SK-N-DZ (cell line): ENCODE measurements at regions not wholly inside any gene's neighbourhood (a gene's known extent, or its start where the extent isn't known, plus 50 kb on each side); places are given as distances from the start of the nearest gene placed in this dataset.
A peak's percentile ranks its signal among the peaks of the same experiment; 100 is the strongest.

Experiments
- DNase-seq: peaks from one replicate; pipeline ENCODE4 v3.0.0-alpha.2; 2015; ENCODE audit warnings: low spot score

DNA sequence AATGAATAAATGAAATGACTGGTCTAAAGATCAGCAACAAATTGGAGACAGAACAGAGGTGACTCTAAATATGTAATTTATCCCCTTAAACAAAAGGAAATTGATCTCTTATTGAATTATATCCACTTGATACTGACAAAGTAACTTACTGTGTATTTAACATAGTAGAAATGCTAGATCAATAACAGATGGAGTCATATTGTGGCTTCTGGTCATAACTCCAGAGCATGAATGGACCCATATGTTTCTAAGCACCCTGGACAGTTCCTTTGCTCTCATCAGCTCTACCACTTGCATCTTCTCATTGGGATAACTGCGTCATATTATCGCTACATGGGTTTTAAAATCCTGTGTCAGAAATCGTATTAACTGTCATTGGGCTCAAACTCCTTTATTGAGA, 222.3 kb downstream of the ETS1 start:
- no peak for DNase-seq

DNA sequence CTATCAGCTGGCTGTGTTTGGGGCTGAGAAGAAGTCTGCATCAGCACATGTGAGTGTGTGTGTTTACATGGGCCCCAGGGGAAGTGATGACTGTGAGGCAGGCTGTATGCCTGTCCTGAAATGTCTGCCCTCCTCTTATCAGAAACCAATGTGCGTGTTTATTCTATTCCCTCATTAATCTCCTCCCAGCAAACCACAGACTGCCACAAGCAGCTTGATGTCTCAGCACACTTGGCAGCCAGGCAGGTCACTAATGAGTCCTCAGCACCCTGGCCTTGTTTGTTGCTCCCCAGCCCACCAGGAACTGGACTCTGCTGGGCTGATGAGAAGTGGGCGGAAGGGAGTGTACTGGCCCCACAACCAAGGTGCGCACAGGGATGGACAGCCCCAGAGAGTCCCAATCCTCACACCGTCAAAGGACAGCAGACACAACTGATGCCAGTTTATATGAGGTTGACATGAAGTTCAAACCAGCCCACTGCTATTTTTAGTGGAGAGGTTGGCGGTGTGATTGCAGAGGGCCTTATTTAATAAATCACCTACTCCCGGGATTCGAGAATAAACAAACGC, 225.8 kb downstream of the ETS1 start:
- DNase-seq, result no peak

DNA sequence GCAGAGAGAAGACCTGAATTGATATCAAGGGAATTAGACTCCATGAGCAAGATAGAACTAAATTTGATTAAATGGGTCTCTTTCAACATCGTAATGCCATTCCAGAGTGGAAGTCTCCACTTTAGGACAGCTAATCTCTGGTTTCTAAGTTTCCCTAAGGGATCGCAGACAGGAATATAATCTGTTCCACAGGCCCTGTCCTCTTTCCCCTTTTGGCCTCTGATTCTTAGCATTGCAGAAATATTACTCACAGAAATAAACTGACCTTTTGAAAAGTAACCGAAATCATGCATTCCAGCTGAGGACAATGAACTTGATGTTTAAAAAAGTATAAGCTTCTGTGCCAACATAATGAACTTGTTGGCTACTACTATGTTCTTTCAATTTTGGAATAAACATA, 227.8 kb downstream of the ETS1 start:
- DNase-seq, result no peak

DNA sequence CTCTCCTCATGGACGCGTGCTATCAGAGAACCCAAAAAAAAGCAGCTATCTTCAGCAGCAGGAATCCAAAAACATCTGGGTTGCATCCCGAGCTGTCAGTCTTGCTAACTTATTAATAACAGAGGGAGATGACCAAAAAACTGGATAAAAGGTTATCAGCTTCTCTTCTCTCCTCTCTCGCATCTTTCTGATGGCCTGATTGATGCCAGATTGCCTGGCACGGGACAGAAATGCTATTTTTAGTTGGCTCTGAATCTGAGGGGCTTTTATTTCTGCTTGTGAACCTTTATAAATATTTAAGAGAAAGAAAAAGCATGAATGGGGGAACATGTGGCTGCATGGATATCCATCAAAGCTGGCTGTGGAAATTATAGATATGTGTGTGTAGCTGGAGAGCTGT, 230.3 kb downstream of the ETS1 start:
- DNase-seq, result no peak

DNA sequence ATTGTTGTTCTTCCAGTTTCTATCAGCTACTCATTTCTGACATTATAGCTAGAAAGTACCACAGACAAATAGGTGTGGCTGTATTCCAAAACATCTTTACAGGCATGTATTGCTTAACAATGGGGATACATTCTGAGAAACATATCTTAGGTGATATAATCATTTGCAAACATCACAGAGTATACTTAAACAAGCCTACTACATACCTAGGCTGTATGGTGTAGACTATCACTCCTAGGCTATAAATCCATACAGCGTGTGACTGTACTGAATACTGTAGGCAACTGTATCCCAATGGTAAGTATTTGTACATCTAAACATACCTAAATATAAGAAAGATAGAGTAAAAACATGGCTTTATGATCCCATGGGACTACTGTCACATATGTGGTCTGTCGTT, 231.8 kb downstream of the ETS1 start:
- no peak for DNase-seq

DNA sequence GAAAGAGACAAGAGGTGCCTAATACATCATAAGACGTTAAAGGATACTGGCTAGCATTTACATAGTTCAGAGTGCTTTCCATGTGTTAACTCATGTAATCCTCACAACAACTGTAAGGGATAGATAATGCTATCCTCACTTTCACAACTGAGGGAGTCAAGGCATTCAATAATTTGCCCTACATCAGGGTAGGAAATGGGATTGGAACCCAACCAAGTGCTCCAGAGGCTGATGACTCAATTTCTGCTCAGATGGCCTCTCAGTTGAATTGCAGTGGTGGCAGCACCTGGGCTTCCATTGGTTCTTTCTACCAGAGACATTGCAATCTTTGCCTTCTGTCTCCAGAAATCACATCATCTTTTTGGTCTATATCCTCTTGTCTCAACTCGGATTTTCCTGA, 232.9 kb downstream of the ETS1 start:
- DNase-seq, result no peak

DNA sequence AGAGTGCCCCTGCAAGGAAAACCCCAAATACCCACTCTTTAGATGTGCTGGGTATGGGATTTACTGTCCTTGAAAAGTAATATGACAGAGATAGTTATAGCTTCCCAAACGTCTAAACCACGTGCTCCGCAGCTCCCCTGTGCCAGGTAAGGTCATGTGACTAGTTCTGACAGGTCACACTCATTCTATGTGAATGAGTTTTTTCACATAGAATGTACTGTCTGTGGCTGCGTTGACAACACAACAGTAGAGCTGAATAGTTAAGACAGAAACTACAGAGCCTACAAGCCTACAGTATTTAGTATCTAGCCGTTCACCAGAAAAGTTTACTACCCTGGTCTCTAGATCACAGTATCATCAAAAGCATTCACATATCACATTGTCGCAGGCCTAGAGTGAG, 236.2 kb downstream of the ETS1 start:
- no peak for DNase-seq

DNA sequence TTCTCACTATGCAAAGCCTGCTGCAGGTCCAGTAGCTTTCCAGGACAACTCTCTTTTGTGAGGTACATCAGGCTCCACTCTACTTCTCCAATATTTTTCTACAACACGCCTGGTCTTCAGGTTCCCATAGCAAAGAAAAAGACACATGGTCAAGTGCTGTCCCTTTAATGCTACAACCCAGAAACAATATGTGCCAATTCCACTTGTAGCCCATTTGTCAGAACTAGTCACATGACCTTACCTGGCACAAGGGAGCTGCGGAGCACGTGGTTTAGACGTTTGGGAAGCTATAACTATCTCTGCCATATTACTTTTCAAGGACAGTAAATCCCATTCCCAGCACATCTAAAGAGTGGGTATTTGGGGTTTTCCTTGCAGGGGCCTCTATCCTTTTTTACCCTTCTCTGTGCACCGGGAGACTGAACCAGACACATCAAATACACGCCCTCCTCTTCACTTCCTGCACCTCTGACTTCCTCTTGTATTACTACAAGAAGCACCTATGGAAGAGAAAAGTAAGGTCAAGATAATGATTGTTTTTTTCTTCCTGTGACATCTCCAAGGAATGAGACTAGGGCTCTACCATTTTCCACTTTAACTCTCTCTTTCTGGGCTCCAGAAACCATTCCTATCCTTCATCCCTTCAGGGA, 237.6 kb downstream of the ETS1 start:
- DNase-seq, result no peak

DNA sequence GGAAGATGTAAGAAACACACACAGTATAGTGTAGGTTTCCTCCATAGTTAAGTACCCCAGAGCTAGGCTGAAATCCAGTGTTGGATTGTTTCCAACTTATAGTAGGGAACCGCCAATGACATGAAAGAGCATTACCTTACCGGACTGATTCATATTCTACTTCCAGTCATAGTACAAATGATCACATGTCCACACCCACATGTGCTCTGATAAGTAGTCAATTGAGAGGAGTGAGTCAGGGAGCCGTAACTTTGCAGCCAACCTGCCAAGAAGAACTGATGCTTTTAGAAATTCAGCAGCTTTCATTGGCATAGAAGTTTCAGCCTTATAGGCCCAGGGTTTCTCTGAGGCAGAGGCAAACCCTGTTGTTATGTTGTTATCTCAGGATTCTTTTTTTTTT, 240.6 kb downstream of the ETS1 start:
- no peak for DNase-seq

DNA sequence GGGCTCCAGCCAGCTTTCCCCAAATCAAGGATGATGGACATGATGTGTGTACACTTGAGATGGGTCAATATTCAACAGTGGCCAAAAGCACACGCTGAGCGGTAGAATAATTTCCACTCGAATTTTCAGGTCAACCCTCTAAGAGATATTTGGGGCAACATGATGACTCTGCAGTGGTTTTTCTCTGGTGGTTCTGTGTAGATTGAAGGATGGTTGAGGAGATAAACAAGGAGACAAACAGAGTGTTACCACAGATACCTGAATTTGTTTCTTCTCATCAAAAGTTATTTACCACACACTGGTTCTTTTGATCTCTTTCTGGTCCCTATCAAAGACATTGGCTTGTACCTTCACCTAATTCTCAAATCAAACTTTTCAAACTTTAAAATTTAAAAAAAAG, 242.0 kb downstream of the ETS1 start:
- DNase-seq, result no peak

DNA sequence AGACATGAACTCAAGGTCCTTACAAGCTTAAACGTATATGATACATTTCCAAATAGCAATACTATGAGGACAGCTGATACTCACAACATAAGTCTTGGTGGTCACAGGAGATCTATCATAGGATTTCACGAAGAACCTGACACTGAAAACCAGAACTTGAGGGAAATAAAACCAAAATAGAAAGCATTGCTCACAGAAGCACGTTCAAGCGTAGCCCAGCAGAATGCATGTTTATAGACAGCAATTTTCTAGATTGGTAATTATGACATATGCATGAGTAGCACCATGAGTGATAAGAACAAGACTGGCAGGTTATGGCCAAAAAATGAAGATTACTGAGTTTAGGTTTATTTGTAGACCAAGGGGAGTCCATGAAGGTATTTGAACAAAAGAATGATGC, 243.5 kb downstream of the ETS1 start:
- DNase-seq, result no peak

DNA sequence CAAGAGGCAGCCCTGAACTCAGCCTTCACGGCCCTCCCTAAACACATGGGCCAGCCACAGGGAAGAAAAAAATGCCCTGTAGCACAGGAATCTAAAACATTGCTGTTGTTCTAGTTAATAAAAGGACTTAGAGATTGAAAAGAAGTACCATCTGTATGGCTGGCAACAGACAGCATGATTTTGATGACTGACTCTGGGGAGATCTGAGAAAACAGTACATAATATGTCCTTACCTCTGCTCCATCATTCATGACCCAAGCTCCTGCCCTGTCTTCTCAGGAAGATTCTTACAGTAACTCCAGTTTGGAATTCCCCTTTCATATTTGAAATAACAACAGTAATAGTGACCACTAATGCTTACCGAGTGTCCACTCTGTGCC, 244.2 kb downstream of the ETS1 start:
- DNase-seq, result no peak

DNA sequence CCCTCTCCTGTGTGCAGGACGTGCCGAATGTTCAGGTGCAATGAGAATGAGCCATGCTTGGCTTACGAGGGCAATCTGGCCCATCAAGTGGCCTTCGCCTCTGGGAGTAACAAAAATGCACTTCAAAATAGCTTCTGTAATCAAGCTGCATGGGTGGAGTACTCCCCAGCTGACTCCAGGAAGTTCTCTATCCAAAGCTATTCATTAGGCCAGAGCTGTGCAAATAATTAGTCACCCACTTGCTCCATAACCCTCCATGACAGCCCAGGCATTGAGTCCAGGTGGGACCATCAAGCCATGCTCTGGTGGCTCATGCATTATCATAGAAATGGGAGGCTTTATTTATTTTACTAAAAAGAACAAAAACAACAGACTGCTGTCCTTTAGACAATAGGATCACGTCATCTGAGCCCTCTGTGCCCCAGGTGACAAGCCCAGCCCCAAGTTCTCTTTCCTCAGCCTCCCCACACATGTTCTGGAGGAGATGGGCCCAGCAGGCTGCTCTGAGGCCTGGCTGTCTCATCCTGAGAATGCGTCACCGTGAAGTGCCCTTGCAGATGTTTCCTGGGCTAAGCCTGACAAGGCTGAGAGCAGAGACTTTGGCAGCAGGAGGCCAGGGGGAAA, 244.7 kb downstream of the ETS1 start:
- DNase-seq, result no peak

DNA sequence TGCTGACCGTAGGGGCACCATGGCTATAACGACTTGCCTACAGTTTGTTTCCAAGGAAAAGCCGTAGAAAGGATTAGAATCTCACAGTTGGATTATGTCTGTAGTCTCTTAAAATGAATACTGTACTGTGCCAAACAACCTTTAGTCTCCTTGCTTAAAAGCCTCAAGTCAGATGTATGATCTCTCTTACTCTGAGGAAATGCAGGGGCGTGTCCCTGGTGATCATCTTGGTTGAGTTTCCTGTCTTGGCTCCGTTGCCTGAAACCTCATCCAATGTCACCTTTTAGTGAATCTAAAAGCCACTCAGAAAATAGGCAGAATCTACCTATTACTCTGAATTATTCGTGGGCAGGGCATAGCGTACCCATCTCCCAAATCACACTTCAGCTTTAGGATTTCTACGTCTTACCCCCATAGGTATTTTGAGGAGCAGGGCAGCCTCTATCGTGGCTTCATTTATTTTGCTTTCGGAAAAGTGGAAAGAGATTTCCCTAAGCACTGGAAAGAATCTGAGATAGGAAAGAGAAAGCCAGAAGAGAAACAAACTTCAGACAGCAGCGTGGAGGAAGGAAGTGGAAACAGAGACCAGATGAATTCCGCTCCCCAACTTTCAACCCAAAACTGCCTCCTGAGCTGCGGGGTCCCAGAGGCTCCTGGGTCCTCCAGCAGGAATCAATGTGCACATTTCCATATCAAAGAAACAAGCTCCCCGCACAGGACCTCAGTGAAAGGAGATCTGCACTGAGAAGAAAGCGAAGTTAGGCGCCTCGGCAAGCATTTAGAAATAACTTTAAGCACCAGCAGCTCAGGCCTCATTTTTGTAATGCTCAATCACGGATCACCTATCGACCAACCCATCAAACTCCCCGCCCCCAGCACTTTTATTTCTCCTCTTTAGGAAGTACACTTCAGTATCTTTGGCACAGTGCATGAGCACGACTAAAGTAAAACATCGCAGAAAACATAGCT, 245.8 kb downstream of the ETS1 start:
- no peak for DNase-seq

DNA sequence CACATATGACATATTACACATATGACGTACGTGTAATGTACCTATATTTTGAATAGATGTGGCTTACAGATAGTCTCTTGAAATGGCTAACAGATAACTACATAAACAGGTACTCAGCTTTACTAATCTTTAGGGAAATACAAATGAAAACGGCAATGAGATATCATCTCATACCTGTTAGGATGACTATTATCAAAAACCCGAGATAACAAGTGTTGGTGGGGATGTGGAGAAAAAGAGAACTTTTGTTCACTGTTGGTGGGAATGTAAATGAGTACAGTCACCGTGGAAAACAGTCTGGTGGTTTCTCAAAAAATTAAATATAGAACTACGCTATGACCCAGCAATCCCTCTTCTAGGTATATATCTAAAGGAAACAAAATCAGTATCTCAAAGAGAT, 247.6 kb downstream of the ETS1 start:
- DNase-seq, result no peak

DNA sequence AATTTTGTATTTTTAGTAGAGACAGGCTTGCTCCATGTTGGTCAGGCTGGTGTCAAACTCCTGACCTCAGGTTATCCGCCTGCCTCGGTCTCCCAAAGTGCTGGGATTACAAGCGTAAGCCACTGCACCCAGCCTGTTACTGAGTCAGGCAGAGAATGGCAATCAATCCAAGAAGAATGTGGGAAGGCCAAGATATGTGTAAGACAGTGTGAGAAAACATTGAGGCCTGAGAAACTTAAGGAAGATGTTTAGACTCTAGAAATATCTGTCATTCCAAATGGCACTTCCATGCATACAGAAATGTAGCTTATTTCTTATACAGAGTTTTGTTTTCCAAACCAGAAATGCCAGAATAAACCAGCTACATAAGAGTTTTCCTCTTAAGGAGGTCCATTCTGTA, 248.5 kb downstream of the ETS1 start:
- DNase-seq, result no peak

DNA sequence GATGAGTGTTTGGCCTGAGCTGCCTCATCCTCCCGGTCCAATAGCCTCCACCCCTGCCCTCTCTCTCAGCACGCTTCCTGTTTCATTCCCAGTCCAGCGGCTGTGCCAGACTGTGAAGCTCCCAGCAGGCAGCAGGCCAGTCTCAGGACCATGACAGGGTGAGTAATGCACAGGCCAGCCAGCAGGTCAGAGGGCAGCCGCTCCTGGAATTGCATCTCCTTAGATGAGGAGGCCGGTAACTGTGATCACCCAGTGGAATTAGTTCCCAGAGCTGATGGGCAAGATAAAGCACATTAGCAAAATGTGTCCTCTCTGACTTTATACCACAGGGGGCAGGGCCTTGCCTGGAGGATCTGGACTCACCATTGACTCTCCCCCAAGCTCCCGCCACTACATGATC, 251.2 kb downstream of the ETS1 start:
- peak; percentile 2 for DNase-seq

DNA sequence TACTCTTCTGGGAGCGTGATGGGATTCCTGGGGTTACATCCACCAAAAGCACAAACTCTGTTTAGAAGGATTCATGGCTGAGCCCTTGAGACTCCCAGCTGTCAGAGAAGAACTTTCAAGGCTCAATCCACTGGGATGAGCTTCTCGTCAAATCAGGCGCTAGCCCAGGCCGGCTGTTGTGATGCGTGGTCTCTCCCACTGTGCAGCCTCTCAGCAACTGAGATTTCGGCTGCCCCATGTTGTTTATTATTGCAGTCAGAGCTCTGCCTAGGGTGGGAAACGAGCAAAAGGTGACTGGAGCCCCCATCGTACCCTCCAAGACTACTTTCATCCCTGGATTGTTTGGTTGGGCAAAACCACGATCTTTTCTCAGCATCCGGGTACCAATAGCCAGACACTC, 251.6 kb downstream of the ETS1 start:
- DNase-seq, result no peak

DNA sequence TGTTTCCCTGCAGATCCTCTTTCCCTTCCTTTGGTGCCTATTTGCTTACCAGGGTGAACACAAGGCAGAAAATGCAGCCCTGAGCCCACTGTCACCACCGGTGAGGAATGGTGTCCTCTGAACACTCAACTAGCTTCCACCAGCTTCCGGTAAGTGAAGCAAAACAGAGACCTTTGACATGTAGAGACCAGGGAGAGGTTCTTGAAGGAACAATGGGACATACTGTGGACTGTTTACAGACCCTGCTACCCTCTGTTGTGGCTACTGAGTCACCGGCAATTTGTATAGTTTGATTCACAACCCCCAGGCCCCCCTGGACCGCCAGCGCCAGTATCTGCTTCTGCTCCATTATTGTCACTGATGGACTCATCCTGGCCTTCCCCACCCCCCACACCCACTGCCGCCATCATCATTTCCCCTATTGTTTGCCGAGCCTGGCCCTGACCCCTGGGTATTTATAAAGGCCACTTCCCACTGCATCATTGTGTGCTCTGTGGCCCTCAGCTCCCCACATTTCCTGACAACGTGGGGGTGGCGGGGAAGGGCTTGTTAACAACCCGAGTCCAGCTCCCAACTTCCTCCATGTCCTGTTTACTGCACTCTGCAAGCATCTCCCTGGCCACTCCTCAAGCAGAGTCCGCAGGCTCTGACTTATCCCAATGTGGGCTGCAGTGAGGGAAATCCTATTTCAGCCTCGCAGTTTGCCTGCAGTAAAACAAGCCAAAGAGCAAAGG, 252.9 kb downstream of the ETS1 start:
- DNase-seq, result no peak

DNA sequence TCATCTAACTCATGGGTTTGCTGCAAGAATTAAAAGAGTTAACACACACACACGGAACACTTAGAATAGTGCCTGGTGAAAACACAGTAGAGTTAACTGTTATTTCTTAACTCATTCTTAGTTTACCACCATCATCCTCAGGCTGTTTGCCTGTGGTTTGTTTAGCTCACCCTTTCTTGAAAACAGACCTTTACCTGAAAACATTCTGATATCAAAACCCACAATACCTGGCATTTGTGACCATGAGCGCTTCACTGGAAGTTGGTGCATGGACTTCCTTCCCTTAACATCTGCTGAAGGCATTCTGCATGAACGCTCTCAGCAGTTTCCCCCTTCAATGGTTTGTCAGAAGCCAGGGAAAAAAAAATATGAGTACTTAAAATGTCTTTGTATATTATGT, 256.0 kb downstream of the ETS1 start:
- no peak for DNase-seq

DNA sequence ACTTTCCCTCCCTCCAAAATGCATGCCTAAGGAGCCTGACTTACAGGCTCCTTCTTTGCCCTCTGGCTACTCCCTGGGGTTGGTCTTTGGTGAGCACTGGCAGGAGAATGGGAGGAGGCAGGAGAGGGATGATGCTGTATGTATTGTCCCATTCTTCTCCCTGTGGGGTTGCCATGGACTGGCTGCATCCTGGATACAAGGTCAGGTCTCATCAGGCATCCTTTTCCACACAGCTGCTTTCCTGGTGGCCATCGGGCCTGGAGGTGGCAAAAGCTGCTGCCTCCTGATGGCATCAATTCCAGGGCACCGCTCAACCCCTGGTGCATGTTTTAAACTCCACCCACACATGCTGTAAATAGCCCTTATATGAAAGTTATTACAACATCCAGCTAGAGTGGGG, 257.2 kb downstream of the ETS1 start:
- no peak for DNase-seq
